ENCODE measurements at regions not wholly inside any gene's neighbourhood (a gene's known extent, or its start where the extent isn't known, plus 50 kb on each side); places are given as distances from the start of the nearest gene placed in this dataset.

GRCh38 chr14:100439781-100440180 is 116.6 kb downstream of the SLC25A47 start:
- no peaks in the 10 kb centered on the region for H4K20me1 ChIP-seq (ENCODE audit: insufficient read depth, low read length)

GRCh38 chr14:100440207-100440631 is 117.1 kb downstream of the SLC25A47 start:
- H4K20me1 ChIP-seq (ENCODE audit: insufficient read depth, low read length), result no peaks in the 10 kb centered on the region
- H3K4me2 ChIP-seq (ENCODE audit: low read length), result no peak overlapping the region
- H2AFZ ChIP-seq (ENCODE audit: low read depth, low read length), result no peak overlapping the region
- no peaks in the 10 kb centered on the region for H3K79me2 ChIP-seq (ENCODE audit: low read length)
- no peak overlapping the region for H3K9ac ChIP-seq (ENCODE audit: low read length)
- H3K4me1 ChIP-seq (ENCODE audit: low read length), result peaks cover 34% of the 10 kb centered on the region
- no peak overlapping the region for H3K4me3 ChIP-seq (ENCODE audit: low read length)
- TF ChIP-seq, protein P1, sequence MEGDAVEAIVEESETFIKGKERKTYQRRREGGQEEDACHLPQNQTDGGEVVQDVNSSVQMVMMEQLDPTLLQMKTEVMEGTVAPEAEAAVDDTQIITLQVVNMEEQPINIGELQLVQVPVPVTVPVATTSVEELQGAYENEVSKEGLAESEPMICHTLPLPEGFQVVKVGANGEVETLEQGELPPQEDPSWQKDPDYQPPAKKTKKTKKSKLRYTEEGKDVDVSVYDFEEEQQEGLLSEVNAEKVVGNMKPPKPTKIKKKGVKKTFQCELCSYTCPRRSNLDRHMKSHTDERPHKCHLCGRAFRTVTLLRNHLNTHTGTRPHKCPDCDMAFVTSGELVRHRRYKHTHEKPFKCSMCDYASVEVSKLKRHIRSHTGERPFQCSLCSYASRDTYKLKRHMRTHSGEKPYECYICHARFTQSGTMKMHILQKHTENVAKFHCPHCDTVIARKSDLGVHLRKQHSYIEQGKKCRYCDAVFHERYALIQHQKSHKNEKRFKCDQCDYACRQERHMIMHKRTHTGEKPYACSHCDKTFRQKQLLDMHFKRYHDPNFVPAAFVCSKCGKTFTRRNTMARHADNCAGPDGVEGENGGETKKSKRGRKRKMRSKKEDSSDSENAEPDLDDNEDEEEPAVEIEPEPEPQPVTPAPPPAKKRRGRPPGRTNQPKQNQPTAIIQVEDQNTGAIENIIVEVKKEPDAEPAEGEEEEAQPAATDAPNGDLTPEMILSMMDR (IDR thresholded peaks at IDR 0.05; ENCODE audit: low read depth, low read length), result peak; percentile 97
- no peak for TF ChIP-seq EZH2phosphoT487 (IDR thresholded peaks at IDR 0.05; ENCODE audit: low read depth)
- no peaks in the 10 kb centered on the region for H3K27me3 ChIP-seq (ENCODE audit: low read depth, low read length)
- no peaks in the 10 kb centered on the region for H3K36me3 ChIP-seq (replicated peaks; ENCODE audit: low read depth, low read length)
- no peak overlapping the region for H3K27ac ChIP-seq (ENCODE audit: low read length)
- H3K9me3 ChIP-seq (ENCODE audit: insufficient read depth, low read length), result no peaks in the 10 kb centered on the region

More at GRCh38 chr14:100439781-100440180, 116.6 kb downstream of the SLC25A47 start:
- Histone ChIP-seq H3K27me3 (ENCODE audit: low read depth, low read length) (no peaks in the 10 kb centered on the region), H2AFZ (ENCODE audit: low read depth, low read length) (no peak overlapping the region), H3K79me2 (ENCODE audit: low read length) (no peaks in the 10 kb centered on the region), H3K27ac (ENCODE audit: low read length) (no peak overlapping the region), H3K9ac (ENCODE audit: low read length) (no peak overlapping the region), H3K4me1 (ENCODE audit: low read length) (peaks cover 38% of the 10 kb centered on the region), H3K4me3 (ENCODE audit: low read length) (no peak overlapping the region), H3K9me3 (ENCODE audit: insufficient read depth, low read length) (no peaks in the 10 kb centered on the region), H3K36me3 (replicated peaks; ENCODE audit: low read depth, low read length) (no peaks in the 10 kb centered on the region), H3K4me2 (ENCODE audit: low read length) (no peak overlapping the region)
- TF ChIP-seq, protein P1 (IDR thresholded peaks at IDR 0.05; ENCODE audit: low read depth, low read length), result no peak
- no peak for TF ChIP-seq EZH2phosphoT487 (IDR thresholded peaks at IDR 0.05; ENCODE audit: low read depth)

DNA sequence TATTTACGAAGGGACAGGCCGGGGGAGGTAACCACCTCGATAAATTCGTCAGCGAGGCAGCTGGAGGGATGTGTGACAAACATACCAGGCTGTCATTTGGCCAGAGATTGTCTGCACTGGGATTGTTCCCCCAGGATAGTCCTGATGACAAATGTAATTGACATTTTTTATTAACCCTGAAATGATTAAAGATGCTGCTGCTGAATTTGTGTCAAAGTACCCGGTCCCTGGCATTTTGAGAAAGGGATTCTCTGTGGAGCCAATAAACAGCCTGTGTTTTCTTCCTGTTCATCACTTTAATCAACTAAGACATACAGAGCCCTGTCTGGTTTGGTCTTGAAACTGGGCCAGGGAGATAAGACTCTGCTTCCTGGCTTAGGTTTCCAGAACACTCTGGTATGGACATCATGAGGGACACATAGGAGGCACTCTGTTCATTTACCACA is 117.6 kb downstream of the SLC25A47 start:
- no peak overlapping the region for H2AFZ ChIP-seq (ENCODE audit: low read depth, low read length)
- H3K79me2 ChIP-seq (ENCODE audit: low read length), result no peaks in the 10 kb centered on the region
- no peak overlapping the region for H3K9ac ChIP-seq (ENCODE audit: low read length)
- peaks cover 28% of the 10 kb centered on the region for H3K4me1 ChIP-seq (ENCODE audit: low read length)
- no peaks in the 10 kb centered on the region for H3K36me3 ChIP-seq (replicated peaks; ENCODE audit: low read depth, low read length)
- H3K27ac ChIP-seq (ENCODE audit: low read length), result no peak overlapping the region
- no peaks in the 10 kb centered on the region for H4K20me1 ChIP-seq (ENCODE audit: insufficient read depth, low read length)
- H3K4me2 ChIP-seq (ENCODE audit: low read length), result no peak overlapping the region
- no peaks in the 10 kb centered on the region for H3K27me3 ChIP-seq (ENCODE audit: low read depth, low read length)
- TF ChIP-seq EZH2phosphoT487 (IDR thresholded peaks at IDR 0.05; ENCODE audit: low read depth), result no peak
- TF ChIP-seq, protein P1 (IDR thresholded peaks at IDR 0.05; ENCODE audit: low read depth, low read length), result no peak
- H3K9me3 ChIP-seq (ENCODE audit: insufficient read depth, low read length), result no peaks in the 10 kb centered on the region
- H3K4me3 ChIP-seq (ENCODE audit: low read length), result no peak overlapping the region

DNA sequence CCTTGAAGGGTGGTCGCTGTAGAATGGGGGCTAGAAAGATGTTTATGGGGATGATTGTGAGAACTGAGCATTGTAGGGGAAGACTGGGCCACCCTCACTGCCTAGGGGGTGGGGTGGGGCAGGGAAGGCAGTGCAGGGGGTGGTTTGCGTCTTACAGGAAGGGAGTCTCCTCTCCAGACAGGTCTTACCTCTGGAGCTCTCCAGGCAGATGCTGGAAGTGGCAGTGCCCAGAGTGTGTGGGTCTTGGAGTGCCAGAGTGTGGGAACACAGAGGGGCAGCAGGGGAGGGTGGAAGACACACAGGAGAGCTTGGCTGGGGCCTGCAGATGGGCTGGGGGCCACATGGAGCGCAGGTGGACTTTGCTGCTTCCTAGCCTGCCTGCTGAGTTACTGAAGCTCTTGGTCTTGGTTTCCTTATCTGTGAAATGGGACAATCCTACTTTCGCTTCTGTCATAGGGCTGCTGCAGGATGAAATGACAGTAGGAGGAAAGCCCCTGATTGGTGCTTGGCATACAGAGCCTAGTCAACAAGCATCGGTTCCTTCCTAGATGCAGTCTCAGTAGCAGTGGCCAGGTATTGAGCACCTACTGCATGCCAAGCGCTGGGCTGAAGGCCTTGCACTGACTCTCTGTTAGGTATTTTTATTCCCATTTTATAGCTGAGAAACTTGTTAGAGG is 118.3 kb downstream of the SLC25A47 start:
- H3K27ac ChIP-seq (ENCODE audit: low read length), result no peak overlapping the region
- peaks cover 24% of the 10 kb centered on the region for H3K4me1 ChIP-seq (ENCODE audit: low read length)
- H3K4me3 ChIP-seq (ENCODE audit: low read length), result no peak overlapping the region
- TF ChIP-seq, protein P1 (IDR thresholded peaks at IDR 0.05; ENCODE audit: low read depth, low read length), result no peak
- TF ChIP-seq EZH2phosphoT487 (IDR thresholded peaks at IDR 0.05; ENCODE audit: low read depth), result no peak
- no peaks in the 10 kb centered on the region for H3K27me3 ChIP-seq (ENCODE audit: low read depth, low read length)
- H3K79me2 ChIP-seq (ENCODE audit: low read length), result no peaks in the 10 kb centered on the region
- H2AFZ ChIP-seq (ENCODE audit: low read depth, low read length), result no peak overlapping the region
- no peaks in the 10 kb centered on the region for H4K20me1 ChIP-seq (ENCODE audit: insufficient read depth, low read length)
- no peak overlapping the region for H3K9ac ChIP-seq (ENCODE audit: low read length)
- H3K36me3 ChIP-seq (replicated peaks; ENCODE audit: low read depth, low read length), result no peaks in the 10 kb centered on the region
- H3K9me3 ChIP-seq (ENCODE audit: insufficient read depth, low read length), result no peaks in the 10 kb centered on the region
- H3K4me2 ChIP-seq (ENCODE audit: low read length), result peak overlapping the region; percentile 49

All from OCI-LY3 (cell line).